H1 (cell line): ENCODE measurements at regions not wholly inside any gene's neighbourhood (a gene's known extent, or its start where the extent isn't known, plus 50 kb on each side); places are given as distances from the start of the nearest gene placed in this dataset.
"Not testable (repeated sequence)": the region's sequence is repeated elsewhere in the genome, so short reads cannot be mapped to it uniquely, and the experiment has no call there.

Source experiments
- CTCF ChIA-PET: fragments of 300-600 bp; sonication (Branson Sonifier 250); formaldehyde crosslinking; loops from one replicate; lab custom pipeline; 2021; ENCODE audit not compliant: partially characterized antibody; lab: Charles Lee
- POLR2A ChIA-PET: fragments of 300-600 bp; sonication (Branson Sonifier 250); formaldehyde crosslinking; loops from one replicate; lab custom pipeline; 2021; ENCODE audit warnings: inconsistent platforms; ENCODE audit not compliant: partially characterized antibody; lab: Charles Lee
- DNase-seq, 2 experiments: peaks; one replicate each; pipeline versions ENCODE4 v3.0.0 to v3.0.0-alpha.2; 2010 to 2022; ENCODE audit warnings: low spot score in 2 of 2, low read depth in 1 of 2, mixed read lengths in 1 of 2
- FAIRE-seq: peaks from 2 replicates; lab custom pipeline; 2011; peaks lifted over from hg19 to GRCh38; lab: Jason Lieb, UNC
- H2AFZ ChIP-seq: 2 replicates; pipeline ENCODE4 v1.8.1; 2012; ENCODE audit warnings: low read length, inconsistent platforms
- H2AK5ac ChIP-seq: 2 replicates; pipeline ENCODE4 v1.6.1; 2013; ENCODE audit warnings: low read depth, low read length
- H2BK120ac ChIP-seq: replicated peaks from 2 replicates; pipeline ENCODE3; 2013; ENCODE audit warnings: low read depth, low read length, inconsistent platforms
- H2BK12ac ChIP-seq: 2 replicates; pipeline ENCODE4 v1.6.1; 2013; ENCODE audit warnings: low read depth, low read length
- H2BK15ac ChIP-seq: 2 replicates; pipeline ENCODE4 v1.6.1; 2013; ENCODE audit warnings: low read length
- H2BK20ac ChIP-seq: 2 replicates; pipeline ENCODE4 v1.6.1; 2013; ENCODE audit warnings: low read length
- H2BK5ac ChIP-seq: 2 replicates; pipeline ENCODE4 v1.6.1; 2013; ENCODE audit warnings: low read depth, low read length
- H3K14ac ChIP-seq: 2 replicates; pipeline ENCODE4 v1.6.1; 2013; ENCODE audit warnings: inconsistent platforms; ENCODE audit not compliant: insufficient read length
- H3K18ac ChIP-seq: 2 replicates; pipeline ENCODE4 v1.6.1; 2013; ENCODE audit warnings: low read length; ENCODE audit errors: extremely low read depth
- H3K23ac ChIP-seq: 2 replicates; pipeline ENCODE4 v1.6.1; 2013; ENCODE audit warnings: inconsistent platforms; ENCODE audit not compliant: insufficient read length
- H3K23me2 ChIP-seq: 2 replicates; pipeline ENCODE4 v1.6.1; 2013; ENCODE audit warnings: low read depth, low read length
- H3K27ac ChIP-seq: 2 replicates; pipeline ENCODE4 v1.6.1; 2011; ENCODE audit warnings: low read depth, low read length, inconsistent platforms
- H3K27me3 ChIP-seq, 4 experiments: replicated peaks in 1 of 4; 1 replicate in 1 of 4; 2 replicates in 3 of 4; pipeline versions ENCODE4 v1.6.1 to v1.8.1; 2011 to 2013; ENCODE audit warnings: low read length in 3 of 4, mild to moderate bottlenecking in 3 of 4, inconsistent platforms in 2 of 4, mixed read lengths in 2 of 4, moderate library complexity in 1 of 4; ENCODE audit not compliant: control insufficient read depth in 3 of 4, insufficient read depth in 3 of 4; ENCODE audit errors: extremely low read depth in 1 of 4
- H3K36me3 ChIP-seq, 4 experiments: 2 replicates each; pipeline versions ENCODE4 v1.6.1 to v1.8.1; 2011 to 2013; ENCODE audit warnings: mild to moderate bottlenecking in 4 of 4, low read length in 3 of 4, moderate library complexity in 2 of 4, control low read depth in 1 of 4, inconsistent platforms in 1 of 4; ENCODE audit not compliant: insufficient read depth in 4 of 4, control insufficient read depth in 2 of 4
- H3K4ac ChIP-seq: replicated peaks from 2 replicates; pipeline ENCODE3; 2013; ENCODE audit warnings: low read length, low read depth, mixed read lengths, inconsistent platforms; ENCODE audit not compliant: insufficient read length
- H3K4me1 ChIP-seq, 4 experiments: replicated peaks in 1 of 4; 1 replicate in 1 of 4; 2 replicates in 3 of 4; pipeline versions ENCODE4 v1.6.1 to v1.8.1; 2011 to 2013; ENCODE audit warnings: low read length in 3 of 4, inconsistent platforms in 2 of 4, mixed read lengths in 1 of 4; ENCODE audit not compliant: insufficient read depth in 4 of 4, control insufficient read depth in 3 of 4
- H3K4me2 ChIP-seq, 2 experiments: 2 replicates each; pipeline versions ENCODE4 v1.6.1 to v1.8.1; 2011 to 2013; ENCODE audit warnings: low read depth in 2 of 2, low read length in 2 of 2, control low read depth in 1 of 2, inconsistent platforms in 1 of 2, mild to moderate bottlenecking in 1 of 2; ENCODE audit not compliant: insufficient read depth in 1 of 2
- H3K4me3 ChIP-seq, 4 experiments: fragments of 200-600, 300-600 bp in 1 of 4; sonication (generic), shearing (Covaris generic), sonication (Bioruptor Twin) in 1 of 4; 2 replicates each; pipeline versions ENCODE4 v1.5.1 to v1.8.1; 2011 to 2016; ENCODE audit warnings: low read length in 4 of 4, low read depth in 3 of 4, control low read depth in 2 of 4, inconsistent platforms in 2 of 4, mild to moderate bottlenecking in 2 of 4, mixed read lengths in 1 of 4, moderate library complexity in 1 of 4; ENCODE audit not compliant: insufficient read depth in 2 of 4; ENCODE audit errors: extremely low read depth in 1 of 4
- H3K56ac ChIP-seq: replicated peaks from 2 replicates; pipeline ENCODE3; 2013; ENCODE audit warnings: low read depth, mild to moderate bottlenecking, mixed read lengths, low read length, inconsistent platforms; ENCODE audit not compliant: insufficient read length
- H3K79me1 ChIP-seq: 2 replicates; pipeline ENCODE4 v1.6.1; 2013; ENCODE audit warnings: low read depth, low read length, control low read depth
- H3K79me2 ChIP-seq, 2 experiments: 2 replicates each; pipeline versions ENCODE4 v1.6.1 to v1.8.1; 2012 to 2013; ENCODE audit warnings: low read length in 2 of 2, mild to moderate bottlenecking in 2 of 2, inconsistent platforms in 1 of 2; ENCODE audit not compliant: insufficient read depth in 2 of 2, control insufficient read depth in 1 of 2
- H3K9ac ChIP-seq, 4 experiments: replicated peaks in 1 of 4; 1 replicate in 1 of 4; 2 replicates in 3 of 4; pipeline versions ENCODE4 v1.6.1 to v1.8.1; 2011 to 2013; ENCODE audit warnings: low read depth in 3 of 4, low read length in 3 of 4, control low read depth in 2 of 4, mild to moderate bottlenecking in 2 of 4, moderate library complexity in 2 of 4, inconsistent platforms in 1 of 4; ENCODE audit errors: extremely low read depth in 1 of 4
- H3K9me3 ChIP-seq, 2 experiments: 2 replicates each; pipeline versions ENCODE4 v1.6.1 to v1.8.1; 2012 to 2013; ENCODE audit warnings: mild to moderate bottlenecking in 2 of 2, moderate library complexity in 2 of 2, control low read depth in 1 of 2, inconsistent platforms in 1 of 2, low read depth in 1 of 2, low read length in 1 of 2, mixed read lengths in 1 of 2; ENCODE audit not compliant: insufficient read depth in 2 of 2
- H4K20me1 ChIP-seq, 2 experiments: replicated peaks in 1 of 2; 2 replicates each; pipeline versions ENCODE3 to v1.8.1; 2011 to 2013; ENCODE audit warnings: inconsistent platforms in 2 of 2, low read length in 2 of 2, mild to moderate bottlenecking in 1 of 2; ENCODE audit not compliant: insufficient read depth in 2 of 2, control insufficient read depth in 1 of 2
- H4K5ac ChIP-seq: 2 replicates; pipeline ENCODE4 v1.6.1; 2013; ENCODE audit warnings: low read length, low read depth, mixed read lengths, inconsistent platforms; ENCODE audit not compliant: insufficient read length
- H4K8ac ChIP-seq: 2 replicates; pipeline ENCODE4 v1.8.0; 2013; ENCODE audit warnings: mild to moderate bottlenecking, moderate library complexity, low read length, inconsistent platforms; ENCODE audit not compliant: insufficient read depth; ENCODE audit errors: extremely low read depth
- H4K91ac ChIP-seq: replicated peaks from 2 replicates; pipeline ENCODE3; 2013; ENCODE audit warnings: low read length, mixed read lengths, inconsistent platforms; ENCODE audit not compliant: insufficient read length
- WGBS, 2 experiments: shearing (Covaris generic) in 1 of 2; methylation state at CpG; one replicate each; pipeline versions ENCODE4 v1.1.6 to v1.1.7; 2013 to 2015; ENCODE audit warnings: low lambda C conversion rate in 2 of 2, mixed read lengths in 2 of 2, inconsistent platforms in 1 of 2, low coverage in 1 of 2, missing lambda C conversion rate in 1 of 2; ENCODE audit not compliant: insufficient replicate concordance in 2 of 2, insufficient coverage in 1 of 2, insufficient read length in 1 of 2; ENCODE audit errors: extremely low coverage in 1 of 2, missing lambda C conversion rate in 1 of 2; 5-methylcytosine and 5-hydroxymethylcytosine counted together

GRCh38 chr2:91577406-91577805 lies 2885.9 kb downstream of the RPIA start:
- DNase-seq, POLR2A ChIA-PET: not testable (repeated sequence)

DNA sequence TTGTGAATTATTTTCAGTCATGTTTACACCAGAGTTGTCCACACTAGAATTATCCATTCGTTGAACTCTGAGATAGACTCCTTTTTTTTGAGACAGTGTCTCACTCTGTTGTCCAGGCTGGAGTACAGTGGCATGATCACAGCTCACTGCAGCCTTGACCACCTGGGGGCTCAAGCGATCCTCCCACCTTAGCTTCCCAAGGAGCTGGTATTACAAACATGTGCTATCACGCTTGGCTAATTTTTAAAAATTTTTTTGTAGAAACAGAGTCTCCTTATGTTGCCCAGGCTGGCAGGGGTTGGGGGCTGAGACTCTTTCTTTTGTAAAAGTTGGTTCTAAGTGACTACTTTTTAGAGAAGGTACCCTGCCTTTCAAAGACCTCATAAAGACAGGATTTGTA lies 2887.2 kb downstream of the RPIA start:
- CTCF ChIA-PET, H3K79me2 ChIP-seq, H2AFZ ChIP-seq, H3K4me2 ChIP-seq, H3K4me1 ChIP-seq, H3K23ac ChIP-seq, H3K36me3 ChIP-seq, H3K18ac ChIP-seq, H3K27me3 ChIP-seq, H2AK5ac ChIP-seq, H3K4me3 ChIP-seq, H4K91ac ChIP-seq, DNase-seq, H3K9ac ChIP-seq, H3K23me2 ChIP-seq, H3K9me3 ChIP-seq, H2BK20ac ChIP-seq, H3K79me1 ChIP-seq, POLR2A ChIA-PET, H3K27ac ChIP-seq, H2BK15ac ChIP-seq, H4K8ac ChIP-seq, H3K14ac ChIP-seq, H3K4ac ChIP-seq, H2BK120ac ChIP-seq, H3K56ac ChIP-seq, H4K5ac ChIP-seq, H2BK5ac ChIP-seq, FAIRE-seq, H2BK12ac ChIP-seq, H4K20me1 ChIP-seq: not testable (repeated sequence)
- 78% methylated on average over 3 of the region's 3 CpGs; no CpG with 5 or more reads in 1 of the 2 experiments for WGBS, 2 experiments

More at GRCh38 chr2:91577406-91577805, 2885.9 kb downstream of the RPIA start:
- H3K4me1 ChIP-seq, H2BK5ac ChIP-seq, H3K23me2 ChIP-seq, H3K27ac ChIP-seq, H3K9ac ChIP-seq, H3K14ac ChIP-seq, H2BK20ac ChIP-seq, H3K4me3 ChIP-seq, FAIRE-seq, H3K18ac ChIP-seq, H3K9me3 ChIP-seq, H3K27me3 ChIP-seq, H4K5ac ChIP-seq, H3K23ac ChIP-seq, H3K36me3 ChIP-seq, H2AFZ ChIP-seq, H4K91ac ChIP-seq, H2BK15ac ChIP-seq, H3K4me2 ChIP-seq, H2BK120ac ChIP-seq, H2BK12ac ChIP-seq, CTCF ChIA-PET, H3K56ac ChIP-seq, H4K8ac ChIP-seq, H4K20me1 ChIP-seq, H2AK5ac ChIP-seq, H3K79me1 ChIP-seq, H3K4ac ChIP-seq, H3K79me2 ChIP-seq: not testable (repeated sequence)
- 87% methylated on average over 5 of the region's 6 CpGs; no CpG with 5 or more reads in 1 of the 2 experiments for WGBS, 2 experiments
